ENCODE measurements at regions not wholly inside any gene's neighbourhood (a gene's known extent, or its start where the extent isn't known, plus 50 kb on each side); places are given as distances from the start of the nearest gene placed in this dataset.

DNA sequence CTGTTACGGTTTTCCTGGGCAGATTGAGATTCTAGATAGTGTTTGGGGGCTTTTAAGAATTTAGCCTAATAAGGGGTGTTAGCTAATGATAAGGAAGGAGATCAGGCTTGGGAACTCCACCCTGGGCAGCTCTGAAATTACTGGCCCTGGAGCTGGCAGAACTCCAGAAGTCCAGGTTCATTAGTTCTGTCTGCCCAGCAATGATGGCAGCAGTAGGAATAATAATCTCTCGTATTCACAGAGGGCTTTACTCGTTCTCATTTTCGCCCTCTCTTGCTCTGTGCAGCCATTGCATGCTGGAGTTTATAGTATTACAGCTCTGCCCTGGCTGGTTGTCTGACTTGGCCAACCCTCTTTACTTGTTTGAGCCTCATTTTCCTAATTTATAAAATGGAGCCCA, 216.0 kb downstream of the HAPSTR1 start:
- DNase-seq (ENCODE audit: extremely low spot score), result no peak
- TF ChIP-seq CTCF (IDR thresholded peaks at IDR 0.05) (no peak), EP300 (IDR thresholded peaks at IDR 0.05) (no peak), POLR2AphosphoS5 (IDR thresholded peaks at IDR 0.05) (no peak), POLR2A (IDR thresholded peaks at IDR 0.05; ENCODE audit: low read depth) (no peak)
- intact Hi-C loops (cut with DNase I), result loop anchor here (10.0 kb wide), 1 partner anchor 727 kb away; no protein-coding TSS in a partner anchor
- Histone ChIP-seq H3K27me3 (no peaks in the 10 kb centered on the region), H3K27ac (replicated peaks in 1 of 4) (no peak overlapping the region), H3K36me3 (no peaks in the 10 kb centered on the region), H3K4me3 (no peak overlapping the region), H3K4me1 (peaks cover 0 to 3% (median 0%) of the 10 kb centered on the region in 4 donors), H3K9me3 (no peaks in the 10 kb centered on the region)
- 58% methylated on average over 4 of the region's 4 CpGs for WGBS

DNA sequence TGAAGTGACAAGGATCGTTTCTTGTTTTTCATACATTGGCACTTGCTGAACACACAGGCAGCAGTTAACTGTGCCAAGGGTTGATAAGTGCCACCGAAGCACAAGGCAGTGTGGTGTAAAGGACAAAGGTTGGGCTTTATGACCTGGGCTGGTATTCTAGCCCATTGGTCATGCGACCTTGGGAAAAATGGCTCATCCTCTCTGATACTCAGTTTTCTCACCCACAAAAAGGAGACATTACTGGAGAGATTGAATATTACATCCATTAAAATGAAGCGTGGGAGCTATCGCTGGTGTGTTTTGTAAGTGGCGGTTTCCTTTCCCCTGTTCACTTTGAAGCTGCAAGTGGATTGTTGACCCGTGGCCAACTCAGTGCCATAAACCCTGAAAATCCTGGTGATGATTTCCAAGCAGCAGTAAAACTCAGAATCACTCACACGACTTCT, 216.9 kb downstream of the HAPSTR1 start:
- no peak for DNase-seq (ENCODE audit: extremely low spot score)
- Histone ChIP-seq H3K9me3 (no peaks in the 10 kb centered on the region), H3K27ac (replicated peaks in 1 of 4) (no peak overlapping the region), H3K4me1 (peaks cover 0 to 3% (median 0%) of the 10 kb centered on the region in 4 donors), H3K36me3 (no peaks in the 10 kb centered on the region), H3K4me3 (no peak overlapping the region), H3K27me3 (no peaks in the 10 kb centered on the region)
- no peak for TF ChIP-seq POLR2AphosphoS5 (IDR thresholded peaks at IDR 0.05)
- no peak for TF ChIP-seq EP300 (IDR thresholded peaks at IDR 0.05)
- TF ChIP-seq CTCF (IDR thresholded peaks at IDR 0.05), result no peak
- TF ChIP-seq POLR2A (IDR thresholded peaks at IDR 0.05; ENCODE audit: low read depth), result no peak
- intact Hi-C loops (cut with DNase I), result loop anchor here (10.0 kb wide), 1 partner anchor 726 kb away; no protein-coding TSS in a partner anchor
- 70% methylated on average over 8 of the region's 8 CpGs for WGBS

GRCh38 chr16:9308850-9309249, 217.4 kb downstream of the HAPSTR1 start:
- no peaks in the 10 kb centered on the region for H3K36me3 ChIP-seq
- H3K4me1 ChIP-seq, result peaks cover 0 to 3% (median 0%) of the 10 kb centered on the region in 4 donors
- H3K27ac ChIP-seq (replicated peaks in 1 of 4), result no peak overlapping the region
- WGBS, result 70% methylated on average over 6 of the region's 6 CpGs
- H3K9me3 ChIP-seq, result no peaks in the 10 kb centered on the region
- TF ChIP-seq POLR2A (IDR thresholded peaks at IDR 0.05; ENCODE audit: low read depth), result no peak
- TF ChIP-seq POLR2AphosphoS5 (IDR thresholded peaks at IDR 0.05), result no peak
- no peak for TF ChIP-seq CTCF (IDR thresholded peaks at IDR 0.05)
- no peak for TF ChIP-seq EP300 (IDR thresholded peaks at IDR 0.05)
- DNase-seq (ENCODE audit: extremely low spot score), result no peak
- H3K27me3 ChIP-seq, result no peaks in the 10 kb centered on the region
- H3K4me3 ChIP-seq, result no peak overlapping the region
- intact Hi-C loops (cut with DNase I), result loop anchor here (10.0 kb wide), 1 partner anchor 726 kb away; no protein-coding TSS in a partner anchor

- H3K27me3 ChIP-seq, result no peaks in the 10 kb centered on the region
- TF ChIP-seq CTCF (IDR thresholded peaks at IDR 0.05) (no peak), POLR2AphosphoS5 (IDR thresholded peaks at IDR 0.05) (no peak), EP300 (IDR thresholded peaks at IDR 0.05) (no peak), POLR2A (IDR thresholded peaks at IDR 0.05; ENCODE audit: low read depth) (no peak)
- H3K27ac ChIP-seq (replicated peaks in 1 of 4), result no peak overlapping the region
- peaks cover 0 to 3% (median 0%) of the 10 kb centered on the region in 4 donors for H3K4me1 ChIP-seq
- no peak for DNase-seq (ENCODE audit: extremely low spot score)
- WGBS, result 67% methylated on average over 1 of the region's 2 CpGs
- intact Hi-C loops (cut with DNase I), result loop anchor here (10.0 kb wide), 1 partner anchor 725 kb away; no protein-coding TSS in a partner anchor
- H3K9me3 ChIP-seq, result no peaks in the 10 kb centered on the region
- no peaks in the 10 kb centered on the region for H3K36me3 ChIP-seq
- no peak overlapping the region for H3K4me3 ChIP-seq
Measured at GRCh38 chr16:9309844-9310243, 218.4 kb downstream of the HAPSTR1 start.
